Activated CD4-positive, alpha-beta T cell treated with anti-CD3 and anti-CD28 coated beads, Interleukin-2, amount 10 ng/mL, durations not matched to agents 24 days and 14 days (primary cell): ENCODE measurements at regions not wholly inside any gene's neighbourhood (a gene's known extent, or its start where the extent isn't known, plus 50 kb on each side); places are given as distances from the start of the nearest gene placed in this dataset.
"Not testable (repeated sequence)": the region's sequence is repeated elsewhere in the genome, so short reads cannot be mapped to it uniquely, and the experiment has no call there.

Experiments used
- DNase-seq: peaks from one replicate; pipeline ENCODE4 v3.0.0; 2022
- H3K27ac Mint-ChIP-seq: one replicate; pipeline ENCODE4 v1.8.0; 2022; ENCODE audit warnings: mild to moderate bottlenecking, mixed read lengths
- H3K27me3 Mint-ChIP-seq: one replicate; pipeline ENCODE4 v1.8.0; 2022; ENCODE audit warnings: mixed read lengths
- H3K36me3 Mint-ChIP-seq: one replicate; pipeline ENCODE4 v1.8.0; 2022; ENCODE audit warnings: low read depth, mild to moderate bottlenecking, mixed read lengths
- H3K4me1 Mint-ChIP-seq: one replicate; pipeline ENCODE4 v1.8.0; 2021; ENCODE audit warnings: mixed read lengths
- H3K4me3 Mint-ChIP-seq: one replicate; pipeline ENCODE4 v1.8.0; 2022; ENCODE audit warnings: mild to moderate bottlenecking, moderate library complexity, mixed read lengths
- H3K9me3 Mint-ChIP-seq: one replicate; pipeline ENCODE4 v1.8.0; 2021; ENCODE audit warnings: mixed read lengths
- intact Hi-C: fragments of 100-400 bp; cut with micrococcal nuclease; formaldehyde crosslinking; loops from one replicate; pipeline ENCODE4 v1.15.1; 2023

DNA sequence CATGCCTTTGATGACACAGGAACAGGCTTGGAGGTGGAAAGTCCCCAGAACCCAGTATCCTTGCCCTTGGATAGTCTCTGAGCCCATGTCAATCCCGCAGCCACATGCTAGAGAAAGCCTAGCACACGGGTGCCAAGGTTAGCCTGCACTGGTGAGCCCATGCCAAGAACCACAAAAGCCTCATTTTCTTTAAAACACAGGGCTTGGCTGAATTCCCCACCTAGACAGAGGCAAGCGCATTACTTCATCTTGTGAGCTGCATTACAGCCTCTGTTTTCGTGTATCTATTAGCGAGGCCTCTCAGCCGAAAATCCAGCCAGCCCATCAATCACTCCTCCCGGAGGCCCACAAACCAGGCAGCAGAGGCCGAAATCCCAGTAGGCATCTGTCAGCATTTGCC, 314.9 kb upstream of the AUTS2 start:
- Mint-ChIP-seq H3K27ac (no peak overlapping the region), H3K4me3 (no peak overlapping the region), H3K27me3 (no peaks in the 10 kb centered on the region), H3K9me3 (peaks cover 7% of the 10 kb centered on the region), H3K4me1 (no peaks in the 10 kb centered on the region), H3K36me3 (no peaks in the 10 kb centered on the region)
- no peak for DNase-seq
- intact Hi-C loops, result no loop called here

DNA sequence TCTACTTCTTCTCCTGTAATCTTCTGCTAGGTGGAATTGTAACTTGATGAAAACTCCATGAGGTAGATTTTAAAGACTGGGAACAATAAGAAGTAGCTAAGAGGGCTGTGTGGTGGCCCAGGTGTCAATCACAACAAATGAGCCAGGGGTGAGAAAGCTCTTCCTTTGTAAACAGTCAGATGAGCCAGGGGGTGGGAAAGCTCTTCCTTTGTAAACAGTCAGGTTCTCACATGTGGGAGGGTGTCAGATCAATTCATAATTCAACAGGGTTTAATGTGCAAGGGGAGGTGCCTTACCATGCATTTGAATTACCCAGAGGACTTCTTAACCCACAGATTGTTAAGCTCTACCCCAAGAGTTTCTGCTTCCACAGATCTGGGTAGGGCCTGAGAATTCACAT, 312.4 kb upstream of the AUTS2 start:
- Mint-ChIP-seq H3K27me3 (no peaks in the 10 kb centered on the region), H3K4me3 (no peak overlapping the region), H3K4me1 (no peaks in the 10 kb centered on the region), H3K9me3 (no peaks in the 10 kb centered on the region), H3K27ac (no peak overlapping the region), H3K36me3 (no peaks in the 10 kb centered on the region)
- no peak for DNase-seq
- intact Hi-C loops, result no loop called here

DNA sequence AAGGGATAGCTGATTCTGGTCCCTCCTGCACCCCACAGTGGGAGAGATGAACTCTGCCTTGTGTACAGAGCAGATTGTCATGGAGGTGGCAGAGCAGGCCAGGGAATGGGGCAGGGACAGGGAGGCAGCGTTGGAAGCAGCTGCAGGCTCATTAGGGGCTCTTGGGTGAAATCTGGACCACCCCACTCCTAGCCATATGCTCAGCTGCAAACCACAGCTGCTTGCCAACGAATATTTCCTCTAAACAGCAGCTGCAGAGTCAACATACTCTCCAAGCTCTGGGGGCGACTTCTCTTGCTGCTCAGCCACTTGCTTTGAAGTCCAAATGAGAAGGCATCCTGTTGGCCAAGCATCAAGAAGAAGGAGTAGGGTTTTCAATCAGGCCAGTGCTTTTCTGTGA, 302.3 kb upstream of the AUTS2 start:
- Mint-ChIP-seq H3K36me3 (no peaks in the 10 kb centered on the region), H3K27me3 (no peaks in the 10 kb centered on the region), H3K4me3 (no peak overlapping the region), H3K27ac (no peak overlapping the region), H3K4me1 (no peaks in the 10 kb centered on the region), H3K9me3 (peaks cover 7% of the 10 kb centered on the region)
- DNase-seq, result no peak
- intact Hi-C loops, result no loop called here

DNA sequence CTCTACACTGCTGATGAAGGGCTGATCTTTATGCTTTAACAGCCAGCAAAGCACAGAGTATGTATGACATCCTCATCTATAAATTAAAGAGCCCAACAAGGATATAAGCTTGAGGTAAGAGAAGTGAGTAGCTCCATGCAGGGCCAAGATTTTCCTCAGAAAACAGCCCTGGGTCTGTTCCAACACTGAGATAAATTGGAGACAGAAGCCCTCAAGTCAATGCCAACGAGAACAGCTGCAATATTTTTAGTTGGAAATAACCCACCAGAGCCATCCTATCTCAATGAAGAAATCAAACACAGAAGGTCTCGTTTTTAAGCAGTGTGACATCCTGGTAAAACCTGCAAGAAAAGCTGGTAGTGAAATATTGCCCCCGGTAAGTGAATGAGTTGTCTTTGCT, 297.0 kb upstream of the AUTS2 start:
- H3K27me3 Mint-ChIP-seq, result no peaks in the 10 kb centered on the region
- H3K4me1 Mint-ChIP-seq, result no peaks in the 10 kb centered on the region
- DNase-seq, result no peak
- H3K36me3 Mint-ChIP-seq, result no peaks in the 10 kb centered on the region
- no peak overlapping the region for H3K4me3 Mint-ChIP-seq
- intact Hi-C loops, result no loop called here
- peaks cover 12% of the 10 kb centered on the region for H3K9me3 Mint-ChIP-seq
- no peak overlapping the region for H3K27ac Mint-ChIP-seq

DNA sequence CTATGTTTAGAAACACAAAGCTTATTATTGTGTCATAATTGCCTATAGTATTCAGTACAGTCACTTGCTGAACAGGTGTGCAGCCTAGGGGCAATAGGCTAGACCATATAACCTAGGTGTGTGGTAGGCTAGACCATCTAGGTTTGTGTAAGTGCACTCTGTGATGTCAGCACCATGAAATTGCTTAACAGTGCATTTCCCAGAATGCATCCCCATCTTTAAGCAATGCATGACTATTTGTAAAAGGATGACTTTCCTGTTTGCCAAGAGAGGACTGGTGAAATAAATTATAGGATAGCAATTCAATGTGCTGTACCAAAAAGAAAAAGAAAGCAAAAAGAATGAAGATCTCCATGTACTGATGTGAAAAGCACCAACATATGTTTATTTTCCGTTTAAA, 288.7 kb upstream of the AUTS2 start:
- Mint-ChIP-seq H3K36me3 (no peaks in the 10 kb centered on the region), H3K4me3 (no peak overlapping the region), H3K9me3 (peaks cover 5% of the 10 kb centered on the region), H3K27me3 (no peaks in the 10 kb centered on the region), H3K4me1 (no peaks in the 10 kb centered on the region), H3K27ac (no peak overlapping the region)
- intact Hi-C loops, result no loop called here
- DNase-seq, result no peak

DNA sequence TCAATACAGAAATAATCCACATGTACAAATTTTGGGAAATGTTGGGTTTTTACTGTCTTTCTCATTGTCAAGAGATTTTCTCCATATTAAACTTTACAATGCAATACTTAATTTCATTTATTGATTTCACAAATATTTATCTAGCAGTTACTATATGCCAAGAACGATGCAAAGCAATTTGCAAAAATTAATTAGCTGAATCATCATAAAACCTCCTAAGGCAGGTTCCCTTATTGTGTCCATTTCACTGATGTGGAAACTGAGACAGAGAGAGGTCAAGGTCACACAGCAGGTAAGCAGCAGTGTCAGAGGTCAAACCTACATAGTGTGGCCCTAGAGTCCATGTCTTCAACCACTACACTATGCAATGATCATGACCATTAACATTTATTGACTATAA, 286.8 kb upstream of the AUTS2 start:
- no peak overlapping the region for H3K4me3 Mint-ChIP-seq
- H3K27me3 Mint-ChIP-seq, result no peaks in the 10 kb centered on the region
- H3K36me3 Mint-ChIP-seq, result no peaks in the 10 kb centered on the region
- no peak for DNase-seq
- intact Hi-C loops, result no loop called here
- no peak overlapping the region for H3K27ac Mint-ChIP-seq
- H3K4me1 Mint-ChIP-seq, result no peaks in the 10 kb centered on the region
- H3K9me3 Mint-ChIP-seq, result peaks cover 9% of the 10 kb centered on the region

DNA sequence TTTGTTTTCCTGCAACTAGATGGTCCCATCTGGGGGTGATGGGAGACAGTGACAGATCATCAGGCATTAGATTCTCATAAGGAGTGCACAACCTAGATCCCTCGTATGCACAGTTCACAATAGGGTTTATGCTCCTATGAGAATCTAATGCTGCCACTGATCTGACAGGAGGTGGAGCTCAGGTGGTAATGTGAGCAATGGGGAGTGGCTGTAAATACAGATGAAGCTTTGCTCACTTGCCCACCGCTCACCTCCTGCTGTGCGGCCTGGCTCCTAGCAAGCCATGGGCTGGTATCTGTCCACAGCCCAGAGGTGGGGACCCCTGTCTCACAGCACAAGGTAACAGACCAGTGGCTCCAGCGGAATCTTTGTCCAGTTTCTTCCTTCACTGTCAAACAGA, 284.4 kb upstream of the AUTS2 start:
- intact Hi-C loops, H3K4me3 Mint-ChIP-seq, H3K27me3 Mint-ChIP-seq, H3K4me1 Mint-ChIP-seq, H3K27ac Mint-ChIP-seq, DNase-seq, H3K9me3 Mint-ChIP-seq, H3K36me3 Mint-ChIP-seq: not testable (repeated sequence)

DNA sequence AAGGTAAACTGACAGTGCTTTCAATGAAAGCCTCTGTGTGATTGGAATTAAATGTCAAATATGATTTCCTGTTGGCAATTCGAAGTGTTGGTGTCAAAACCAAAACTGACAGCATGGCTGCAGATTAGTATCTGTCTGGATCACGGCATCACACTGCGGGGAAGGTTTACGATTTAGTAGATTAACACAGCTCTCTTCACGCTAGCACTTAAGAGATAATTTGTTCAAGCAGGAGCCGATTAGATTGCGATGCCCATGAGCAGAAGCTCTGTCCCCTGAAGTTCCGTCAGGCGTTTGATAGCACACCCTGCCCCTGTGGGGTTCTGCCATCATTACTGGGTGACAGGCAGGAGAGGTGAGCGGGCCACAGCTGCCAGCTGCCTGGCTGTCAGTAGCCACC, 279.5 kb upstream of the AUTS2 start:
- intact Hi-C loops, result no loop called here
- Mint-ChIP-seq H3K9me3 (peaks cover 12% of the 10 kb centered on the region), H3K27me3 (no peaks in the 10 kb centered on the region), H3K36me3 (no peaks in the 10 kb centered on the region), H3K27ac (no peak overlapping the region), H3K4me3 (no peak overlapping the region), H3K4me1 (no peaks in the 10 kb centered on the region)
- no peak for DNase-seq

DNA sequence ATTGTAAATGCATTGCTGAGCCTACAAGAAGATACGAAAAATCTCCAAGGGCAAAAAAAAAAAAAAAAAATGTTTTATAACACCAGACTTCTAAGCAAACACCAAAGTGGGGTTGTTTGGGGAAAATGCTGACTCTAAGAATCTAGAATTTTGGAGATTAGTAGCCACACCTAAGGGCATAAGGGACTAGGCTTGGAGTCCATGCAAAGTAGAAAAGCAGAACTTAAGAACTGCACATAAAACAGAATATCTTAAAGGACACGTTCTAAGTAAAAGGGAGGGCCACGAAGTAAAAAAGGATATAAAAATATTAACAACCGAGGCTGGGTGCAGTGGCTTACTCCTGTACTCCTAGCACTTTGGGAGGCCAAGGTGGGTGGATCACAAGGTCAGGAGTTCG, 269.8 kb upstream of the AUTS2 start:
- Mint-ChIP-seq H3K4me3 (no peak overlapping the region), H3K27ac (no peak overlapping the region), H3K4me1 (no peaks in the 10 kb centered on the region), H3K36me3 (no peaks in the 10 kb centered on the region), H3K27me3 (no peaks in the 10 kb centered on the region), H3K9me3 (peaks cover 14% of the 10 kb centered on the region)
- intact Hi-C loops, result no loop called here
- no peak for DNase-seq

DNA sequence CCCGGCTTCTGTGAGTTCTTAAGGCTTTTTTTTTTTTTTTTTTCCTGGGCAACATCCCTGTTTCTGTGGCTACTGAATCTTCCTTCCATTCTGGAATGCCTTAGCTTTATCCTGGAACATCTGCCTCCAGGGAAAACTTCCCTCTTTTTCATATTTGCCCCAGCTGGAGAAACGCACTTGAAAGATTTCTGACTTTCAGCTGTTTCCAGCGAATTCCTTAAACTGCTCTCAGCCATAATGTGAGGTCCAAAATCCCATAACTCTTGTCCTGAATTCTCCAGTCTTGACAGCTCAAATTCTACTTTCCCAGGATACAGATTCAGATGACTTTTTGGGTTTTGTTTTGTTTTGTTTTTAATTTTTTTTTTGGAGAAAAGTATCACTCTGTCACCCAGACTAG, 263.6 kb upstream of the AUTS2 start:
- no peaks in the 10 kb centered on the region for H3K36me3 Mint-ChIP-seq
- DNase-seq, result no peak
- no peak overlapping the region for H3K4me3 Mint-ChIP-seq
- H3K27ac Mint-ChIP-seq, result no peak overlapping the region
- no peaks in the 10 kb centered on the region for H3K4me1 Mint-ChIP-seq
- intact Hi-C loops, result no loop called here
- peaks cover 23% of the 10 kb centered on the region for H3K9me3 Mint-ChIP-seq
- no peaks in the 10 kb centered on the region for H3K27me3 Mint-ChIP-seq

DNA sequence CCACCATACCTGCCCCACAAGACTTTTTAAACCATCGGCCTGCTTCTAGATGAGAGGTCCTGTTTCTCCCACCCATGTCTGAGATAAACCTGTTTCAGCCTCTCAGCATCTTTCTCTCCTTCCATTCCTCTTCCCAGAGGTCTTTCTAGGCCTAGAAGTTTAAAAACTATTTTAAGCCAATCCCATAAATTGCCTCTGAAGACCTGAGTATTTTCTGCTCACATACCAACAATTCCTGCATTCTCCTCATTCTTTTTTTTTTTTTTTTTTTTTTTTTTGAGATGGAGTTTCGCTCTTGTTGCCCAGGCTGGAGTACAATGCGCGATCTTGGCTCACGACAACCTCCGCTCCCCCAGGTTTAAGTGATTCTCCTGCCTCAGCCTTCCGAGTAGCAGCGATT, 262.9 kb upstream of the AUTS2 start:
- no peaks in the 10 kb centered on the region for H3K36me3 Mint-ChIP-seq
- DNase-seq, result no peak
- no peak overlapping the region for H3K27ac Mint-ChIP-seq
- H3K4me1 Mint-ChIP-seq, result no peaks in the 10 kb centered on the region
- no peak overlapping the region for H3K4me3 Mint-ChIP-seq
- H3K9me3 Mint-ChIP-seq, result peaks cover 23% of the 10 kb centered on the region
- H3K27me3 Mint-ChIP-seq, result no peaks in the 10 kb centered on the region
- intact Hi-C loops, result no loop called here

DNA sequence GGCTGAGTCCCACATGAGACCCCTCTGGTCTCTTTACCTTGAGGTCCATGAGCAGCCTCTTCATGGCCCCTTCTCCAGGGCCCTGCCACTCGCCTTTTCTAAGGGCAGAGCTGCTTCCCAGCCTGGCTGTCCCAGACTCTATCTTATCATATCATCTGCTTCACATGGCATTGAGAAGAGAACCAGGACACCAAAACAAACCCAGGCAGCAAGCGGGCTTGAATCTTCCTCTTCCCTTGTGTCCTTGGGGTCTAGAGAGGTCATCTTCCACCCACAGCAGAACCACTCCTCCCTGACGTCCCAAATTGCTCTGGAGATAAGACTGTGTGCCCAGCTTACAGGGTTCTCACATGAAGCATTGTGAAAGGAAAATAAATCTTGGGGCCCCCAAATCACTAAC, 261.3 kb upstream of the AUTS2 start:
- intact Hi-C loops, result no loop called here
- no peaks in the 10 kb centered on the region for H3K36me3 Mint-ChIP-seq
- H3K27me3 Mint-ChIP-seq, result no peaks in the 10 kb centered on the region
- H3K4me3 Mint-ChIP-seq, result no peak overlapping the region
- H3K4me1 Mint-ChIP-seq, result no peaks in the 10 kb centered on the region
- no peak for DNase-seq
- no peak overlapping the region for H3K27ac Mint-ChIP-seq
- peaks cover 17% of the 10 kb centered on the region for H3K9me3 Mint-ChIP-seq

DNA sequence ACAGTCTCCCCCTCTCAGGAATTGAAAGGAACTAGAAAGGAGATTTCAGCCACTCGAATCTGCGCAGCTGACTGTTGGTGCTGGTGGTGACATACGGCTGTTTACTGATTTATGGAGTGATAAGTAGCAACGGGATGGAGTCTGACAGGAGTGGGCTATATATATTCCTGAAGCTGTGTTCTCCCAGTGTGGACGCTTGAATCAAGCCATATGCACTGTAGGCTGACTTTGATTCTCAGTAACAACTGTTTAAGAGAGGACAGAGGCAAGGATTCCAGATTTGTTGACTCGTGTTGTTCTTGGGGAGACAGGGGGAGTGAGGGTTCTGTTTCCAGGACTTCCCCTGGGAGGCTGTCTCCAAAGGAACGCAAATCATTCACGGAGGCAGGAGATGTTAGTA, 260.1 kb upstream of the AUTS2 start:
- Mint-ChIP-seq H3K27ac (no peak overlapping the region), H3K27me3 (no peaks in the 10 kb centered on the region), H3K36me3 (no peaks in the 10 kb centered on the region), H3K9me3 (peaks cover 17% of the 10 kb centered on the region), H3K4me3 (no peak overlapping the region), H3K4me1 (no peaks in the 10 kb centered on the region)
- DNase-seq, result no peak
- intact Hi-C loops, result no loop called here

DNA sequence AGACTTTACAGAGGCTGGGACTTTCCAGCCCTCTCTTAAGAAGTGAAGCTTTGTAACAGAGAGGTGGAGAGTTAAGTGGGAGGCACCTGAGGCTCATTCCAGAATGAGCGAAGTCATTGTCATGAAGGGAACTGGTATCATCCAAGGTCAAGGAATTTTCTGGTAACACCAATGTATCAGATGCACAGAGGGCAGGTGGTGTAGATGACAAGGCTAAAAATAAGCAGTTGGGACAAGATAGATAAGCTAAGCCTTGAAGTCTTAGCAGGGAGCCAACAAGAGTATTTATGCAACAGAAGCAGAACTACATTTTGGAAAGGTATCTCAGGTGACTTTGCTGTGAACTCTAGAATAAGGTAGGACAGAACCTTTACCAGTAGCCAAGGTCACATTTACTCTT, 257.0 kb upstream of the AUTS2 start:
- intact Hi-C loops, result no loop called here
- Mint-ChIP-seq H3K36me3 (no peaks in the 10 kb centered on the region), H3K27me3 (no peaks in the 10 kb centered on the region), H3K27ac (no peak overlapping the region), H3K4me3 (no peak overlapping the region), H3K4me1 (no peaks in the 10 kb centered on the region), H3K9me3 (peaks cover 15% of the 10 kb centered on the region)
- DNase-seq, result no peak

DNA sequence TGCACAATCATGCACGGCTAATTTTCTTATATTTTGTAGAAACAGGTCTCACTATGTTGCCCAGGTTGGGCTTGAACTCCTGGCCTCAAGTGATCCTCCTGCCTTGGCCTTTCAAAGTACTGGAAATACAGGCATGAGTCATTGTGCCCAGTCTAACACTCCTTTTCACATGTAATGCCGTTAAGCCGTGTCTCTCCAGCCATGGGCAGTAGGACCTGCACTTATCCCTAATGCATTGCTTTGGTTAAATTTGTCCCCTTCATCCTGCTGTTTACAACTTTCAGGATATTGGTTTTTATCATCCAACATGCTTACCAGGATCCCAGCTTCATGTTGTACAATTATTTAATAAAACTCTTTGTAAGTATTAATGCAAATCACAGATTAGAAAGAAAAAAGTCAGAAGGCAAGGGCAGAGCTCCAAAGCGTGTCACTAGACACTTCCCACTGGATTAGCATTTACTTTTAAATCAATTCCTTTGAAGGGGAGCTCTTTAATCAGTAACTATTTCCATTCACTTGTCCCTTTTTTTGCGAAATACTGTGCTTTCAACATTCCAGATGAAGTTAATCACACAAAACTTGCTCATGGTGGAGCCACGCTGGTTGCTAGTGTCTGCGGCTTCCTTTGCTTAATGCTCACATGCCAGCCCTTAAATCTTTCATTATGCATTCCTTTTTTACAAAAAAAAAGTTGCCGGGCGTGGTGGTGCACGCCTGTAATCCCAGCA, 256.0 kb upstream of the AUTS2 start:
- H3K9me3 Mint-ChIP-seq, result peaks cover 12% of the 10 kb centered on the region
- no peak overlapping the region for H3K27ac Mint-ChIP-seq

More for the DNA sequence above, 256.0 kb upstream of the AUTS2 start:
- intact Hi-C loops, result no loop called here
- Mint-ChIP-seq H3K4me1 (no peaks in the 10 kb centered on the region), H3K36me3 (no peaks in the 10 kb centered on the region), H3K27me3 (no peaks in the 10 kb centered on the region), H3K4me3 (no peak overlapping the region)
- no peak for DNase-seq
